NK-92 treated with Interleukin-12 subunit alpha and Interleukin-12 subunit beta, amount 100 ng/mL, for 24 hours (cell line): ENCODE measurements at regions not wholly inside any gene's neighbourhood (a gene's known extent, or its start where the extent isn't known, plus 50 kb on each side); places are given as distances from the start of the nearest gene placed in this dataset.

Source experiments
- DNase-seq: peaks from one replicate; lab custom pipeline; 2025; lab: John Stamatoyannopoulos, UW

- no peak for DNase-seq
Observed at GRCh38 chr11:8323161-8323935, 59.7 kb upstream of the LMO1 start.

- DNase-seq: no peak
Observed at GRCh38 chr11:8321876-8322275, 58.2 kb upstream of the LMO1 start.

GRCh38 chr11:8320076-8320475 lies 56.4 kb upstream of the LMO1 start:
- DNase-seq: no peak

DNA sequence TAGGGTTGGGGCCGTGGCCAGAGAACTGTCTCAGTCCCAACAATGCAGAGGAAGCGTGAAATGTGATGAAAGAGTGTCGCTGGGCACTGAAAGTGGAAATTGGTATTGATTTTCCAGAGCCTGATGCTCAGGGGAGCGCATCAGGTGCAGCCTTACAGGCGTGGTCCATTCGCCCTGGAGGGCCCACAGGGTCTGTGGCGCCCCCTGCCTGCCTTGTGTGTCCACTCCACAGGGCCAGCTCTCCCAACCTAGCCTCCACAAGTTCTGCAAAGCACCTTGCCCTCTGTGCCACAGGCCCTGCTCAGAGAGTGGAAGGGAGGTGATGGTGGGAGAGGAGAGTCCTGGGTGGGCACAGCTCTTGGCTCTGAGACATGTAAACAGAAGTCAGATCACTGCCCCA lies 54.9 kb upstream of the LMO1 start:
- no peak for DNase-seq

DNA sequence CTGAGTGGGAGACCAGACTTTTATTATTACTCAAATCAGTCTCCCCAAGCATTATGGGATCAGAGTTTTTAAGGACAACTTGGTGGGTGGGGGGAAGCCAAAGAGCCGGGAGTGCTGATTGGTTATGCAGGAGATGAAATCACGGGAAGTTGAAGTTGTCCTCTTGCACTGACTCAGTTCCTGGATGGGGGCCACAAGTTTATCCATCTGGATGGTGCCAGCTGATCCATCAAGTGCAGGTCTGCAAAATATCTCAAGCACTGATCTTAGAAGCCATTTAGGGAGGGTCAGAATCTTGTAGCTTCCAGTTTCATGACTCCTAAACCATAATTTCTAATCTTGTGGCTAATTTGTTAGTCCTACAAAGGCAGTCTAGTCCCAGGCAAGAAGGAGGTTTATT lies 53.5 kb upstream of the LMO1 start:
- no peak for DNase-seq

GRCh38 chr11:8315954-8316353 lies 52.3 kb upstream of the LMO1 start:
- DNase-seq: no peak

GRCh38 chr11:8315463-8315862 lies 51.8 kb upstream of the LMO1 start:
- DNase-seq: no peak

GRCh38 chr11:8314916-8315315 lies 51.2 kb upstream of the LMO1 start:
- DNase-seq: no peak

DNA sequence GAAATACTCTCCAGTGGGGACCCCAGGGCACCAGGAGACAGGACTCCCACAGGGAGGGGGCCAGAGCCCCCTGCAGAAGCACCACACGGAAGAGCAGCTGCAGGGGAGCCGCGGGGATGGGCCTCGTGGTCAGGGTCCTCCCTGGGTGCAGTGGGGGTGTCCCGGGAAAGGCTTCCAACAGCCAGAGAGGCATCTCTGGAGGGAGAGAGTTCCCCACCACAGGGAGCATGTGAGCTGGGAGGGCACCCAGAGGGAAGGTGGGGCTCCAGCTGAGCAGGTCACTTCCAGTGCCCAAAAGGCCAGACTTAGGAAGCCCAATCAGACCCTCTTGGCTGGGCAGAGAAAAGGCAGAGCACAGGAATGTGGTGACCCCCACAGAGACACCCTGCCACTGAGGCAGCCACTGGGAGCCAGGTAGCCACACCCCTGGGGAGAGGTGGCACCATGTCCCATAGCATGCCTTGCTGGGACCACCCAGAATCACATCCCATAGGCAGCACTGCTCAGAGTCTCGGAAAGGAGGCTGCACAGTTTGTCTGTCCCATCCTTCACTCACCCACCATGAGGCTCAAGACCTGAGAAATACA lies 49.9 kb upstream of the LMO1 start:
- no peak for DNase-seq
